GM12864 (cell line): ENCODE measurements at regions not wholly inside any gene's neighbourhood (a gene's known extent, or its start where the extent isn't known, plus 50 kb on each side); places are given as distances from the start of the nearest gene placed in this dataset.

Experiments
- DNase-seq: peaks from one replicate; pipeline ENCODE4 v3.0.0-alpha.2; 2011; ENCODE audit warnings: low read depth
- H3K4me3 ChIP-seq: 2 replicates; pipeline ENCODE4 v1.5.1; 2011; ENCODE audit warnings: mild to moderate bottlenecking, low read depth, low read length, control low read depth
- CTCF ChIP-seq: IDR thresholded peaks from 2 replicates; pipeline ENCODE4 v1.5.1; 2011; ENCODE audit warnings: low read depth, mild to moderate bottlenecking, moderate library complexity, low read length, control low read depth, inconsistent platforms; ENCODE audit errors: missing control alignments

DNA sequence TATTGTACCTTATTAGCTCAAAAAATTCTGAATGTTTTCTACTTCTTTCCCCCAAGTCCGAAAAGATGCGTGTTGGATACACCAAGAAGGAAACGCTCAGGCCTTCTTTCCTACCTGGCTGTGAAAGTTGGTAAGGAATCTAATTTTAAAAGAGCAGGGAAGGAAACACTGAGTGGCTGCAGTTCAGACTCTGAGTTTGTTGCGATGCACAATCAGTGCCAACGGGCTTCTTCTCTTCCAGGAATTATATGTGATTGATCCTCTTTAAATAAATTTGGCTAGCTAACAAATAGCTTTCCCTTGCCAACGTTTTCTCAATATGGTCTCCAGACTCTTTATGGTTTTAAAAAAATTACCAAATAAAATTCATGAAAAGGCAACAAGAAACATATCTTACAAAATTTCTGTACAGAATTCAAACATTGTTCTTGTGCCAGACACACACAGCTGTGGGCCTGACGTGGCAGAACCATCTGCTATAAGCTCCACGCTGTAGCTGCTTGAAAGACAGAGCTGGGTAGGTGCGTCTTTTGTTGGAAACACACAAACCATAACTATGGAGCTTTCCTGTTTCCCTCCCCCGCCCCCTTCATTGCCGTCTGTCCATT is 493.1 kb downstream of the ZNF608 start:
- TF ChIP-seq CTCF = no peak
- H3K4me3 ChIP-seq = no peak overlapping the region
- no peak for DNase-seq

- no peak for TF ChIP-seq CTCF
- no peak overlapping the region for H3K4me3 ChIP-seq
- DNase-seq = no peak
Measured at GRCh38 chr5:124252747-124253146, 493.7 kb downstream of the ZNF608 start.

- H3K4me3 ChIP-seq = no peak overlapping the region
- no peak for TF ChIP-seq CTCF
- no peak for DNase-seq
Measured at GRCh38 chr5:124252191-124252638, 494.2 kb downstream of the ZNF608 start.

GRCh38 chr5:124245276-124245675 is 501.2 kb downstream of the ZNF608 start:
- DNase-seq = no peak
- no peak overlapping the region for H3K4me3 ChIP-seq
- no peak for TF ChIP-seq CTCF

DNA sequence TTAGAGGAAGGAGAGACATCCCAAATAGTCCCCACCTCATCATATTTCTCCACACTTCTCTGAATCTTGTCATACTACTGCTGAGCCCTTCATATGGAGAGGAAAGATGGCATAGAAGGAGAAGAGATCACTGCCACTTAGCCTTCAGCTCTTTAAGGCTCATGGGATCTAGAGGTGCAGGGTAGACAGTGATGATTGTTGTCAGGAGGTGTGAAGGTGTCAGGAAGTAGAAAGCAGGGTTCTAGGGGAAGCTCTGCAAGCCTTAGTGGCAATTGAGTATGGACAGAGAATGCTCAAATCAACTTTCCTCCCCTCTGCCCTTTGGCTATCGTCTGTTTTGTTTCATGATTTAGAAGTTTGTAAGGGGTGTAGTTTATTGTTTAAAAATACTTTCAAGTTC is 505.7 kb downstream of the ZNF608 start:
- no peak for DNase-seq

DNA sequence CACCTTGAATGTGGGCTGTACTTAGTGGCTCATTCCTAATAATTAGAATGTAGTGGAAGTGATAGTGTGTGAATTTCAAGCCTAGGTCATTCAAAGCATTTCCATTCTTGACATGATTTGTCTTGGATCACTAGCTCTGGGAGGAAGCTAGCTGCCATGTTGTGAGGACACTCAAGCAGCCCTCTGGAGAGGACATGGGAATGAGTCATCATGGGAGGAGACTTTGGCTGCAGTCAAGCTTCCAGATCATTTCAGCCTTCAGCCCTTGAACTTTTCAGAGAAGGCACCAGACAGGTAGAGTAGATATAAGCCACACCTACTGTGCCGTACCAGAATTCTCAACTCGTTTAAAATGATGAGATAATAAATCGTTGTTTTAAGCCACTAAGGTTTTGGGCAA is 506.9 kb downstream of the ZNF608 start:
- H3K4me3 ChIP-seq = no peak overlapping the region
- no peak for DNase-seq
- TF ChIP-seq CTCF = no peak

More for the DNA sequence above, 505.7 kb downstream of the ZNF608 start:
- no peak overlapping the region for H3K4me3 ChIP-seq
- no peak for TF ChIP-seq CTCF

DNA sequence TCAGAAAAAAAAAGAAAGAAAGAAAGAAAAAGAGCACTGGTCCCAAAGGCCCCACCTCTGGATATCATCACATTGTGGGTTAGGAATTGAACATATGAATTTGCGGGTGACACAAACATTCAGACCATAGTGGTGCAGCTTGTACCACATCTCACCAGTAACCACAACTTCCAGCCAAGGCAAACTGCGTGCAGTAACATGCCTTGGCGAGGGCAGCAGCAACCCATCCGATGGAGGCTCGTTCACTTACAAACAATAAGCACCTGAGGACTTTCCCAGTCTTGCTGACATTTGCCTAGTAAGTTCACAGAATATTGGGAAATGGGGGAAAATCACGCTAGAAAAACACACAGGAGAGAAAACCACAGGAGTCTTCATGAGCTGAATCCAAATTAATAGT is 508.1 kb downstream of the ZNF608 start:
- DNase-seq = no peak

More for the DNA sequence above, 508.1 kb downstream of the ZNF608 start:
- no peak for TF ChIP-seq CTCF
- no peak overlapping the region for H3K4me3 ChIP-seq
